Gastroesophageal sphincter (tissue), 3 donors: ENCODE measurements at regions not wholly inside any gene's neighbourhood (a gene's known extent, or its start where the extent isn't known, plus 50 kb on each side); places are given as distances from the start of the nearest gene placed in this dataset.

Source experiments
- POLR2A ChIP-seq, 2 donors: fragments of 450-650 bp; IDR thresholded peaks; one replicate each; pipeline ENCODE4 v1.6.1; 2017; ENCODE audit warnings: antibody characterized with exemption in 2 of 2, mild to moderate bottlenecking in 2 of 2, moderate library complexity in 1 of 2
- POLR2AphosphoS5 ChIP-seq: sonication (generic); formaldehyde crosslinking; IDR thresholded peaks from one replicate; pipeline ENCODE4 v1.6.1; 2017; ENCODE audit warnings: antibody characterized with exemption
- TF ChIP-seq, protein P1 (sequence below), 4 experiments: fragments of 200-600 bp in 2 of 4; fragments of 450-650 bp in 2 of 4; sonication (generic) in 1 of 4; IDR thresholded peaks; one replicate each; pipeline ENCODE4 v1.5.1; 2017 to 2019; ENCODE audit warnings: antibody characterized with exemption in 4 of 4, mild to moderate bottlenecking in 2 of 4, moderate library complexity in 2 of 4

DNA sequence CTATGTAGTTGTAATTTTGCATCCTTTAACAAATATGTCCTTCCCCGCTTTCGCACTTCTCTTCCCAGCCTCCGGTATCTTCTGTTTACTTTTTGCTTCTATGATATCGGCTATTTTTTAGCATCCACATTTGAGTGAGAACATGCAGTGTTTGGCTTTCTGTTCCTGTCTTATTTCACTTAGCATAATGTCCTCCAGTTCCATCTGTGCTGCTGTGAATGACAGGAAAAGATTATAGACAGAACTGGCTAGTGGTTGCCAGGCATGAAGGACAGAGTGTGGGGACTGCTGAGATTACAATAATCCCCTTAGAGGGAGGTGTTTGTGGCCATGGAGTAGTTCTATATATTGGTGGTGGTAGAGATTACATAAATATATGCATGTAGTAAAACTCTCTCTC, 588.6 kb downstream of the NLGN4X start:
- TF ChIP-seq, protein P1, sequence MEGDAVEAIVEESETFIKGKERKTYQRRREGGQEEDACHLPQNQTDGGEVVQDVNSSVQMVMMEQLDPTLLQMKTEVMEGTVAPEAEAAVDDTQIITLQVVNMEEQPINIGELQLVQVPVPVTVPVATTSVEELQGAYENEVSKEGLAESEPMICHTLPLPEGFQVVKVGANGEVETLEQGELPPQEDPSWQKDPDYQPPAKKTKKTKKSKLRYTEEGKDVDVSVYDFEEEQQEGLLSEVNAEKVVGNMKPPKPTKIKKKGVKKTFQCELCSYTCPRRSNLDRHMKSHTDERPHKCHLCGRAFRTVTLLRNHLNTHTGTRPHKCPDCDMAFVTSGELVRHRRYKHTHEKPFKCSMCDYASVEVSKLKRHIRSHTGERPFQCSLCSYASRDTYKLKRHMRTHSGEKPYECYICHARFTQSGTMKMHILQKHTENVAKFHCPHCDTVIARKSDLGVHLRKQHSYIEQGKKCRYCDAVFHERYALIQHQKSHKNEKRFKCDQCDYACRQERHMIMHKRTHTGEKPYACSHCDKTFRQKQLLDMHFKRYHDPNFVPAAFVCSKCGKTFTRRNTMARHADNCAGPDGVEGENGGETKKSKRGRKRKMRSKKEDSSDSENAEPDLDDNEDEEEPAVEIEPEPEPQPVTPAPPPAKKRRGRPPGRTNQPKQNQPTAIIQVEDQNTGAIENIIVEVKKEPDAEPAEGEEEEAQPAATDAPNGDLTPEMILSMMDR (IDR thresholded peaks at IDR 0.05), result no peak
- TF ChIP-seq POLR2AphosphoS5 (no peak), POLR2A (IDR thresholded peaks at IDR 0.05) (no peak)
